Astrocyte of the spinal cord (primary cell): ENCODE measurements at regions not wholly inside any gene's neighbourhood (a gene's known extent, or its start where the extent isn't known, plus 50 kb on each side); places are given as distances from the start of the nearest gene placed in this dataset.
"Not testable (repeated sequence)": the region's sequence is repeated elsewhere in the genome, so short reads cannot be mapped to it uniquely, and the experiment has no call there.

Experiments
- DNase-seq: peaks from one replicate; pipeline ENCODE4 v3.0.0; 2011; ENCODE audit warnings: low read depth, low spot score
- H3K4me3 ChIP-seq: 2 replicates; pipeline ENCODE4 v1.5.1; 2011; ENCODE audit warnings: low read depth, mild to moderate bottlenecking, low read length, moderate library complexity
- in situ Hi-C: cut with HindIII; loops from 2 replicates; pipeline ENCODE4 v1.10.0; 2017; ENCODE audit warnings: low sequenced_read_pairs
- TF ChIP-seq, protein P1 (sequence below): IDR thresholded peaks from 2 replicates; pipeline ENCODE4 v1.5.1; 2012; ENCODE audit warnings: low read depth, mild to moderate bottlenecking, low read length, inconsistent platforms

DNA sequence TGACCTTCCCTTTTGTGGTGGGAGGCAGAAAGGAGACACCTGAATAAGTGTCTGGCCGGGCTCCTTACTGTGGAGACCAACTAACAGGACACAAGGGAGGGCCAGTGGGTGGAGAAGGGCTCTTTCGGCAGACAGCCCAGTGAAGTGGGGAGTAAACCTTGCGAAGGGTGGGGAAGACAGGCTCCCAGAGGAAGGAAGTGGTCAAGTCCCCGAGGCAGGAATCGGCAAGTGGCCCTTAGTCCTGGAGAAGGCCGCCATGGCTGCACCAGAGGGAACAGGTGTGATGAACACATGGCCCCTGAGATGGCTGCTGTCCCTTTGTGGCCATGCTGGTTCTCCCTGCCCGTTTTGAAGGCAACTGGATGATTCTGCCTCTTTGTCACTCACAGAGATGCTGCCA is 187.2 kb upstream of the IGFBP3 start:
- H3K4me3 ChIP-seq = no peak overlapping the region
- in situ Hi-C loops = no loop called here
- TF ChIP-seq, protein P1, sequence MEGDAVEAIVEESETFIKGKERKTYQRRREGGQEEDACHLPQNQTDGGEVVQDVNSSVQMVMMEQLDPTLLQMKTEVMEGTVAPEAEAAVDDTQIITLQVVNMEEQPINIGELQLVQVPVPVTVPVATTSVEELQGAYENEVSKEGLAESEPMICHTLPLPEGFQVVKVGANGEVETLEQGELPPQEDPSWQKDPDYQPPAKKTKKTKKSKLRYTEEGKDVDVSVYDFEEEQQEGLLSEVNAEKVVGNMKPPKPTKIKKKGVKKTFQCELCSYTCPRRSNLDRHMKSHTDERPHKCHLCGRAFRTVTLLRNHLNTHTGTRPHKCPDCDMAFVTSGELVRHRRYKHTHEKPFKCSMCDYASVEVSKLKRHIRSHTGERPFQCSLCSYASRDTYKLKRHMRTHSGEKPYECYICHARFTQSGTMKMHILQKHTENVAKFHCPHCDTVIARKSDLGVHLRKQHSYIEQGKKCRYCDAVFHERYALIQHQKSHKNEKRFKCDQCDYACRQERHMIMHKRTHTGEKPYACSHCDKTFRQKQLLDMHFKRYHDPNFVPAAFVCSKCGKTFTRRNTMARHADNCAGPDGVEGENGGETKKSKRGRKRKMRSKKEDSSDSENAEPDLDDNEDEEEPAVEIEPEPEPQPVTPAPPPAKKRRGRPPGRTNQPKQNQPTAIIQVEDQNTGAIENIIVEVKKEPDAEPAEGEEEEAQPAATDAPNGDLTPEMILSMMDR = no peak
- DNase-seq = no peak

DNA sequence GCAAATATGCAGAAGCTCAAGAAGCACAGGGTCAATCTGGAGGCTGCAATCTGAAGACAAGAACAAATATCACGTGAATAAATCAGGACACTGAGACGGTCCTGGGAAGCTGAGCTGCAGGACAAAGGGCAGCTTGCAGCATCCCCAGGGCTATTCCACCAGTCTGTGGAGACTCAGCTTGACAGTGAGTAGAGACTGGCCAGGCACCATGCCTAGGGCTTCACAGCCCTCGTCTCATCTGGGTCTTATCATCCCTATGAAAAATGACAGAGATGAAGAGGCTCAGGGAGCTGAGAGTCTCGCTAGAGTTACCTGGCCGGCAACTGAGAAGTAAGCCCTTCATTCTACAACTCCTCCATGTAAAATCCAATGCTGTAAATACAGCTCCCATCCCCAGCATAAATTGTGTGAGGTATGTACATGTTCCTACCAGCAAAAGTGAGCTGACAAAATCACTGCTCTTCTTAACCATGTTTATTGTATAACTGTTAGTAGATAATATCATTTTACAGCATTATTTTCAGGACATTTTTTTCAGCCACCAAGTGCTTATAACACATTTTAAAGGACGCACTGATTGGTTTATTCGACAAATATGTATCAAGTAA is 186.6 kb upstream of the IGFBP3 start:
- in situ Hi-C loops = no loop called here
- no peak overlapping the region for H3K4me3 ChIP-seq
- TF ChIP-seq, protein P1 = no peak
- no peak for DNase-seq

DNA sequence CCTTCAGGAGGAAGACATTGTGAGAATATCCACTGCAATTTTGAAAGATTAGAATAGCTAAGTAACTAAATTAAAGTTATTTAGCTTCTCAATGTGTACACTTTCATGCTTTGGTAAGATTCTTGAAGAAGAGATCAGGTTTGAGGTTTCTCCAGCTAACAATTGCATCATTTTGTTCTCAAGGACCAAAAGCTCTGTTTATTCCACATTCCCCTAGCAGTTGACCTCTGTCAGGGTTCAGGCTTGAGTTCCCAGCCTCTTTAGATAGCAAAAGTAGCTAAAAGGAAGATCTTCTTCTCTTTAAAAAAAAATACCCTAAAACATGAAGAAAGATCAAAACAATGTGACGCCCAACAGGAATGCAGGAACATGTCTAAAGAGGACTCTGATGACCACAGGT is 179.4 kb upstream of the IGFBP3 start:
- in situ Hi-C loops = no loop called here
- DNase-seq = peak; percentile 14
- TF ChIP-seq, protein P1 = no peak
- no peak overlapping the region for H3K4me3 ChIP-seq

DNA sequence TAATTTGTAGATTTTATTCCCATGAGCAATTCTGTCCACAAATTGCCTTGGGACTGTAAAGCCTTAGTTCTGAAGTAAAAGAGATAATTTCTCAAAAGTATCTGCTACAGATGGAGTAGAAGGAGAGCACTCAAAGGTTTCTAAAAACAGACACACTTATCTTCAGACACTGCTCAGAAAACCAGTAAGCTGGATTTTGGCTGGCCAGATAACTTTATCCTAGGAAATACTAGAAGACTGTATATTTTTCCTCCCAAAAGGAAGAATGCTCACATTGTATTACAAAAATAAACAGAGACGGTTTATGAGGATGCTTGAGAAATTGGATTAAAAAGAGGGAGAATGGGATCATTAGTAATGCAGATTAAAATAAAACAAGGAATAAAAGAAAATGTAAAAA is 178.0 kb upstream of the IGFBP3 start:
- in situ Hi-C loops = no loop called here
- H3K4me3 ChIP-seq = no peak overlapping the region
- no peak for DNase-seq
- TF ChIP-seq, protein P1 = no peak

DNA sequence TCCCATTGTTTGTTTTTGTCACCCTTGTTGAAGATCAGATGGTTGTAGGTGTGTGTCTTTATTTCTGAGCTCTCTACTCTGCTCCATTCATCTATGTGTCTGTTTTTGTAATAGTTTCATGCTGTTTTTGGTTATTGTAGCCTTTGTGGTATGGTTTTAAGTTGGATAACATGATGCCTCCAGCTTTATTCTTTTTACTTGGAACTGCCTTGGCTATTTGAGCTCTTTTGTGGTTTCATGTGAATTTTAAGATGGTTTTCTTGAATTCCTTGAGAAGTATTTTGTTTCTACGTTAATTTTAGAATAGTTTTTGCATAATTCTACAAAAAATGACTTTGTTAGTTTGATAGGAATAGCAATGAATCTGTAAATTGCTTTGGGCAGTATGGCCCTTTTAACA is 170.0 kb upstream of the IGFBP3 start:
- DNase-seq = no peak
- in situ Hi-C loops = no loop called here

DNA sequence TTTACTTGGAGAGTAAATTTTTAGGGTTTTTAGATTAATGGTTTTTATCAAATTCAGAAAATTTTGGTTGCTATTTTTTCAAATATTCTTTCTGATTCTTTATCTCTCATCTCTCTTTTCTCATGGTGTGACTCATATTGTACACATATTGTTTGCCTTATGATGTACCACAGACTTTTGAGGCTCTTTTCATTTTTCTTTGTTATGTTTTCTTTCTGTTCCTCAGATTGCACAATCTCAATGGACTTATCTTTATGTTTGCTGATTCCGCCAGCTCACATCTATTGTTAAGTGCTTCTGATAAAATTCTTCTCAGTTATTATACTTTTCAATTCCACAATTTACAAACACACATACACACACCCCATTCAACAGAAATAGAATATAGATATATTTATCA is 168.2 kb upstream of the IGFBP3 start:
- TF ChIP-seq, protein P1 = no peak
- peak; percentile 26 for DNase-seq

More for the DNA sequence above, 170.0 kb upstream of the IGFBP3 start:
- no peak overlapping the region for H3K4me3 ChIP-seq
- TF ChIP-seq, protein P1 = no peak

DNA sequence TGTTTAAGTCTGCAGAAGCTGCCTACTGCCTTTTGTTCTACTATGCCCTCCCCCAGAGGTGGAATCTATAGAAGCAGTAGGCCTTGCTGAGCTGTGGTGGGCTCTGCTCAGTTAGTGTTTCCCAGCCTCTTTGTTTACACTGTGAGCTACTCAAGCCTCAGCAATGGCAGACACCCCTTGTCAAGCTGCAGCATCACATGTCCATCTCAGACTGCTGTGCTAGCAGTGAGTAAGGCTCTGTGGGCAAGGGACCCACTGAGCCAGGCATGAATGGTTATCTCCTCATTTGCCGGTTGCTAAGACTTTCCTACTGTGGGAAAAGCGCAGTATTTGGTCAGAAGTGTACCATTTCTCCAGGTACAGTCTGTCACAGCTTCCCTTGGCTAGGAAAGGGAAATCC is 167.4 kb upstream of the IGFBP3 start:
- in situ Hi-C loops, H3K4me3 ChIP-seq: not testable (repeated sequence)
- DNase-seq = peak; percentile 29

More for the DNA sequence above, 168.2 kb upstream of the IGFBP3 start:
- in situ Hi-C loops = no loop called here
- H3K4me3 ChIP-seq = no peak overlapping the region
